ENCODE measurements at regions not wholly inside any gene's neighbourhood (a gene's known extent, or its start where the extent isn't known, plus 50 kb on each side); places are given as distances from the start of the nearest gene placed in this dataset.
"Not testable (repeated sequence)": the region's sequence is repeated elsewhere in the genome, so short reads cannot be mapped to it uniquely, and the experiment has no call there.

- not testable (repeated sequence) for H3K36me3 ChIP-seq (ENCODE audit: insufficient read depth, low read length); H3K9me3 ChIP-seq (ENCODE audit: low read depth, low read length); H3K4me3 ChIP-seq (ENCODE audit: insufficient read depth, low read length); DNase-seq (ENCODE audit: insufficient read length, low spot score, missing footprints); H3K4me1 ChIP-seq (ENCODE audit: insufficient read depth, low read length); H3K4me2 ChIP-seq (ENCODE audit: insufficient read depth, low read length); H4K20me1 ChIP-seq (ENCODE audit: insufficient read depth, low read length); H3K79me2 ChIP-seq (ENCODE audit: insufficient read depth, low read length); H3K27me3 ChIP-seq (ENCODE audit: insufficient read depth, low read length); H3K27ac ChIP-seq (ENCODE audit: low read depth, low read length); H2AFZ ChIP-seq (ENCODE audit: low read length)
Measured at GRCh38 chr16:31975826-31976419, 102.3 kb downstream of the ZNF267 start.

- not testable (repeated sequence) for H3K9me3 ChIP-seq (ENCODE audit: low read depth, low read length); H3K27ac ChIP-seq (ENCODE audit: low read depth, low read length)
Measured at GRCh38 chr16:31978463-31978862, 104.9 kb downstream of the ZNF267 start.

GRCh38 chr16:31981739-31982138, 108.1 kb downstream of the ZNF267 start:
- not testable (repeated sequence) for H3K36me3 ChIP-seq (ENCODE audit: insufficient read depth, low read length); H3K4me2 ChIP-seq (ENCODE audit: insufficient read depth, low read length); H2AFZ ChIP-seq (ENCODE audit: low read length); H3K4me3 ChIP-seq (ENCODE audit: insufficient read depth, low read length); DNase-seq (ENCODE audit: insufficient read length, low spot score, missing footprints); H3K27me3 ChIP-seq (ENCODE audit: insufficient read depth, low read length); H3K27ac ChIP-seq (ENCODE audit: low read depth, low read length); H4K20me1 ChIP-seq (ENCODE audit: insufficient read depth, low read length); H3K4me1 ChIP-seq (ENCODE audit: insufficient read depth, low read length); H3K9me3 ChIP-seq (ENCODE audit: low read depth, low read length); H3K79me2 ChIP-seq (ENCODE audit: insufficient read depth, low read length)

More at GRCh38 chr16:31978463-31978862, 104.9 kb downstream of the ZNF267 start:
- DNase-seq (ENCODE audit: insufficient read length, low spot score, missing footprints); H3K79me2 ChIP-seq (ENCODE audit: insufficient read depth, low read length); H3K27me3 ChIP-seq (ENCODE audit: insufficient read depth, low read length); H3K4me3 ChIP-seq (ENCODE audit: insufficient read depth, low read length); H3K4me1 ChIP-seq (ENCODE audit: insufficient read depth, low read length); H4K20me1 ChIP-seq (ENCODE audit: insufficient read depth, low read length); H2AFZ ChIP-seq (ENCODE audit: low read length); H3K4me2 ChIP-seq (ENCODE audit: insufficient read depth, low read length); H3K36me3 ChIP-seq (ENCODE audit: insufficient read depth, low read length): not testable (repeated sequence)

- not testable (repeated sequence) for H2AFZ ChIP-seq (ENCODE audit: low read length); H3K36me3 ChIP-seq (ENCODE audit: insufficient read depth, low read length); H3K4me2 ChIP-seq (ENCODE audit: insufficient read depth, low read length); H3K79me2 ChIP-seq (ENCODE audit: insufficient read depth, low read length); H3K4me3 ChIP-seq (ENCODE audit: insufficient read depth, low read length); DNase-seq (ENCODE audit: insufficient read length, low spot score, missing footprints); H3K9me3 ChIP-seq (ENCODE audit: low read depth, low read length); H3K27ac ChIP-seq (ENCODE audit: low read depth, low read length); H3K27me3 ChIP-seq (ENCODE audit: insufficient read depth, low read length); H4K20me1 ChIP-seq (ENCODE audit: insufficient read depth, low read length); H3K4me1 ChIP-seq (ENCODE audit: insufficient read depth, low read length)
Measured at GRCh38 chr16:31982986-31983385, 109.4 kb downstream of the ZNF267 start.

- H3K9me3 ChIP-seq (ENCODE audit: low read depth, low read length); H3K27me3 ChIP-seq (ENCODE audit: insufficient read depth, low read length); H3K4me3 ChIP-seq (ENCODE audit: insufficient read depth, low read length); DNase-seq (ENCODE audit: insufficient read length, low spot score, missing footprints); H3K36me3 ChIP-seq (ENCODE audit: insufficient read depth, low read length); H3K4me2 ChIP-seq (ENCODE audit: insufficient read depth, low read length); H3K27ac ChIP-seq (ENCODE audit: low read depth, low read length); H2AFZ ChIP-seq (ENCODE audit: low read length); H4K20me1 ChIP-seq (ENCODE audit: insufficient read depth, low read length); H3K79me2 ChIP-seq (ENCODE audit: insufficient read depth, low read length); H3K4me1 ChIP-seq (ENCODE audit: insufficient read depth, low read length): not testable (repeated sequence)
Measured at GRCh38 chr16:31983666-31984065, 110.1 kb downstream of the ZNF267 start.

GRCh38 chr16:31986895-31987294, 113.3 kb downstream of the ZNF267 start:
- H4K20me1 ChIP-seq (ENCODE audit: insufficient read depth, low read length); H3K9me3 ChIP-seq (ENCODE audit: low read depth, low read length); H3K4me3 ChIP-seq (ENCODE audit: insufficient read depth, low read length); DNase-seq (ENCODE audit: insufficient read length, low spot score, missing footprints); H3K27me3 ChIP-seq (ENCODE audit: insufficient read depth, low read length); H3K36me3 ChIP-seq (ENCODE audit: insufficient read depth, low read length); H3K79me2 ChIP-seq (ENCODE audit: insufficient read depth, low read length); H2AFZ ChIP-seq (ENCODE audit: low read length); H3K4me2 ChIP-seq (ENCODE audit: insufficient read depth, low read length); H3K4me1 ChIP-seq (ENCODE audit: insufficient read depth, low read length); H3K27ac ChIP-seq (ENCODE audit: low read depth, low read length): not testable (repeated sequence)

GRCh38 chr16:31988595-31989581, 115.3 kb downstream of the ZNF267 start:
- not testable (repeated sequence) for H3K36me3 ChIP-seq (ENCODE audit: insufficient read depth, low read length); H3K9me3 ChIP-seq (ENCODE audit: low read depth, low read length); H3K27me3 ChIP-seq (ENCODE audit: insufficient read depth, low read length); H4K20me1 ChIP-seq (ENCODE audit: insufficient read depth, low read length); H3K4me2 ChIP-seq (ENCODE audit: insufficient read depth, low read length); H3K79me2 ChIP-seq (ENCODE audit: insufficient read depth, low read length); H2AFZ ChIP-seq (ENCODE audit: low read length); H3K4me3 ChIP-seq (ENCODE audit: insufficient read depth, low read length); H3K27ac ChIP-seq (ENCODE audit: low read depth, low read length); DNase-seq (ENCODE audit: insufficient read length, low spot score, missing footprints); H3K4me1 ChIP-seq (ENCODE audit: insufficient read depth, low read length)

- H4K20me1 ChIP-seq (ENCODE audit: insufficient read depth, low read length); H3K4me3 ChIP-seq (ENCODE audit: insufficient read depth, low read length); H2AFZ ChIP-seq (ENCODE audit: low read length); H3K4me2 ChIP-seq (ENCODE audit: insufficient read depth, low read length); H3K27me3 ChIP-seq (ENCODE audit: insufficient read depth, low read length); H3K4me1 ChIP-seq (ENCODE audit: insufficient read depth, low read length); H3K27ac ChIP-seq (ENCODE audit: low read depth, low read length); DNase-seq (ENCODE audit: insufficient read length, low spot score, missing footprints); H3K79me2 ChIP-seq (ENCODE audit: insufficient read depth, low read length); H3K9me3 ChIP-seq (ENCODE audit: low read depth, low read length); H3K36me3 ChIP-seq (ENCODE audit: insufficient read depth, low read length): not testable (repeated sequence)
Measured at GRCh38 chr16:31990261-31990660, 116.7 kb downstream of the ZNF267 start.

- H3K4me3 ChIP-seq (ENCODE audit: insufficient read depth, low read length); H3K27ac ChIP-seq (ENCODE audit: low read depth, low read length); H3K4me2 ChIP-seq (ENCODE audit: insufficient read depth, low read length); H3K79me2 ChIP-seq (ENCODE audit: insufficient read depth, low read length); H2AFZ ChIP-seq (ENCODE audit: low read length); H3K9me3 ChIP-seq (ENCODE audit: low read depth, low read length); H3K27me3 ChIP-seq (ENCODE audit: insufficient read depth, low read length); H4K20me1 ChIP-seq (ENCODE audit: insufficient read depth, low read length); H3K4me1 ChIP-seq (ENCODE audit: insufficient read depth, low read length); H3K36me3 ChIP-seq (ENCODE audit: insufficient read depth, low read length): not testable (repeated sequence)
- DNase-seq (ENCODE audit: insufficient read length, low spot score, missing footprints), result peak; percentile 0
Measured at GRCh38 chr16:31990980-31991379, 117.4 kb downstream of the ZNF267 start.
